Uterus (tissue), 3 donors: ENCODE measurements at regions not wholly inside any gene's neighbourhood (a gene's known extent, or its start where the extent isn't known, plus 50 kb on each side); places are given as distances from the start of the nearest gene placed in this dataset.

Experiments used
- DNase-seq, 2 donors: peaks; one replicate each; pipeline ENCODE4 v3.0.0-alpha.2; 2019 to 2020
- H3K27ac ChIP-seq, 2 donors: fragments of 200-600 bp; sonication (generic); 1 replicate in 1 of 2; 2 replicates in 1 of 2; pipeline ENCODE4 v1.5.1; 2016 to 2018
- H3K27me3 ChIP-seq, 2 donors: fragments of 200-600 bp; sonication (generic); one replicate each; pipeline ENCODE4 v1.5.1; 2018 to 2019; ENCODE audit warnings: control low read depth in 1 of 2
- H3K36me3 ChIP-seq, 2 donors: fragments of 200-600 bp; sonication (generic); one replicate each; pipeline ENCODE4 v1.5.1; 2019; ENCODE audit warnings: control low read depth in 1 of 2
- H3K4me1 ChIP-seq, 2 donors: fragments of 200-600 bp; sonication (generic); one replicate each; pipeline ENCODE4 v1.5.1; 2018 to 2019; ENCODE audit warnings: control low read depth in 1 of 2
- H3K4me3 ChIP-seq, 2 donors: fragments of 200-600 bp; sonication (generic); 1 replicate in 1 of 2; 2 replicates in 1 of 2; pipeline ENCODE4 v1.5.1; 2018 to 2019; ENCODE audit warnings: mild to moderate bottlenecking in 1 of 2
- H3K9me3 ChIP-seq, 2 donors: fragments of 200-600 bp; sonication (generic); one replicate each; pipeline ENCODE4 v1.5.1; 2019; ENCODE audit warnings: control low read depth in 1 of 2
- CTCF ChIP-seq, 4 experiments: fragments of 200-600 bp in 2 of 4; fragments of 450-650 bp in 2 of 4; sonication (generic) in 2 of 4; IDR thresholded peaks; one replicate each; pipeline ENCODE4 v1.5.1; 2016 to 2019; ENCODE audit warnings: antibody characterized with exemption in 4 of 4, mild to moderate bottlenecking in 2 of 4, moderate library complexity in 1 of 4
- POLR2A ChIP-seq, 2 donors: fragments of 450-650 bp; IDR thresholded peaks; one replicate each; pipeline ENCODE4 v1.6.1; 2016; ENCODE audit warnings: antibody characterized with exemption in 2 of 2, mild to moderate bottlenecking in 1 of 2, moderate library complexity in 1 of 2
- intact Hi-C: fragments of 100-400 bp; cut with DNase I; formaldehyde crosslinking; loops from one replicate; pipeline ENCODE4 v1.15.1; 2023; ENCODE audit warnings: low total_unique reads
- donor health status: DM: yes; HTN: yes; CAD: no.

GRCh38 chr1:5475572-5475971 is 516.7 kb downstream of the NPHP4 start:
- Histone ChIP-seq H3K4me1 (no peaks in the 10 kb centered on the region), H3K36me3 (no peaks in the 10 kb centered on the region), H3K27me3 (no peaks in the 10 kb centered on the region), H3K9me3 (no peaks in the 10 kb centered on the region), H3K27ac (no peak overlapping the region), H3K4me3 (no peak overlapping the region)
- intact Hi-C loops: no loop called here
- no peak for DNase-seq
- no peak for TF ChIP-seq CTCF (IDR thresholded peaks at IDR 0.05)
- no peak for TF ChIP-seq POLR2A (IDR thresholded peaks at IDR 0.05)

- Histone ChIP-seq H3K27ac (no peak overlapping the region), H3K27me3 (no peaks in the 10 kb centered on the region), H3K36me3 (no peaks in the 10 kb centered on the region), H3K4me1 (no peaks in the 10 kb centered on the region), H3K4me3 (no peak overlapping the region), H3K9me3 (no peaks in the 10 kb centered on the region)
- intact Hi-C loops: no loop called here
- no peak for DNase-seq
- no peak for TF ChIP-seq POLR2A (IDR thresholded peaks at IDR 0.05)
- no peak for TF ChIP-seq CTCF (IDR thresholded peaks at IDR 0.05)
Measured at GRCh38 chr1:5473268-5473667, 519.0 kb downstream of the NPHP4 start.

GRCh38 chr1:5466487-5466886 is 525.7 kb downstream of the NPHP4 start:
- Histone ChIP-seq H3K27ac (no peak overlapping the region), H3K4me1 (no peaks in the 10 kb centered on the region), H3K36me3 (no peaks in the 10 kb centered on the region), H3K9me3 (no peaks in the 10 kb centered on the region), H3K4me3 (no peak overlapping the region), H3K27me3 (no peaks in the 10 kb centered on the region)
- DNase-seq: no peak
- intact Hi-C loops: no loop called here
- TF ChIP-seq CTCF (IDR thresholded peaks at IDR 0.05): no peak
- no peak for TF ChIP-seq POLR2A (IDR thresholded peaks at IDR 0.05)

DNA sequence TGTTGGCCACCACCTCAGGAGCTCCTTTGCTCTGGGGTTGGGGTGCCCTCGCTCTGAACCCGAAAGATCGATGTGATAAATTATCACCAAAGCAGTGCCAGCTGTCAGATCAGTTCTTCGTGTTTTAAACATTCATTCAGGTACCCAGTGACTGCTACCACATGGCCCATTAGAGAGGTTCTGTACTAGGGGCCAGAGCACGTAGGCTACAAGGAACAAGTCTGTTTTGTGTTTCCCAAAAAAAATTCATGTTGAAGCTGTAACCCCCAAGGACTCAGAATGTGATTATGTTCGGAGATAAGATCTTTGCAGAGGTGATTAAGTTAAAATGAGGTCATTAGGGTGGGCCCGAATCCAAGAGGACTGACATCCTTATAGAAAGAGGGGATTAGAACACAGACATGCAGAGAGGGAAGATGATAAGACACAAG is 526.9 kb downstream of the NPHP4 start:
- H3K9me3 ChIP-seq: no peaks in the 10 kb centered on the region
- no peaks in the 10 kb centered on the region for H3K36me3 ChIP-seq
- no peaks in the 10 kb centered on the region for H3K4me1 ChIP-seq
- no peak overlapping the region for H3K27ac ChIP-seq
- H3K4me3 ChIP-seq: no peak overlapping the region
- TF ChIP-seq CTCF (IDR thresholded peaks at IDR 0.05) (no peak), POLR2A (IDR thresholded peaks at IDR 0.05) (no peak)
- H3K27me3 ChIP-seq: no peaks in the 10 kb centered on the region
- intact Hi-C loops: no loop called here
- no peak for DNase-seq

GRCh38 chr1:5464366-5464765 is 527.9 kb downstream of the NPHP4 start:
- no peak overlapping the region for H3K4me3 ChIP-seq
- no peak for DNase-seq
- H3K27me3 ChIP-seq: no peaks in the 10 kb centered on the region
- TF ChIP-seq POLR2A (IDR thresholded peaks at IDR 0.05) (no peak), CTCF (IDR thresholded peaks at IDR 0.05) (no peak)
- no peaks in the 10 kb centered on the region for H3K9me3 ChIP-seq
- no peak overlapping the region for H3K27ac ChIP-seq
- intact Hi-C loops: no loop called here
- H3K4me1 ChIP-seq: no peaks in the 10 kb centered on the region
- no peaks in the 10 kb centered on the region for H3K36me3 ChIP-seq
